ENCODE measurements at regions not wholly inside any gene's neighbourhood (a gene's known extent, or its start where the extent isn't known, plus 50 kb on each side); places are given as distances from the start of the nearest gene placed in this dataset.

DNA sequence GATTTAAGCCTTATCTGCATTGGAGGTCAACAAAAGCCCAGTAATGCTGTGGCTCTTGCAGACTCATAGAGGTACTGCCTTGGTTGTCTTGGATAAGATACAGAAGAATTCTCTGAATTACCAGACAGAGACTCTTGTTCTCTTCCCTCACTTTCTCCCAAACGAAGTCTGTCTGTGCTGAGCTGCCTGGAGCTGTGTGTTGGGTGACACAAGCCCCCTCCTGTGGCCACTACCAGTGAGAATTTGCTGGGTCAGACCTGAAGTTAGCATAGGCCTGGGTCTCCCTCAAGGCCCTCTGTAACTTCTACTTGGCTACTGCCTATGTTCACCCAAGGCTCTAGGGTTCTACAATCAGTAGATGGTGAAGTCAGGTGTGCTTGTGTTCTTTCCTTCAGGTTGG is 413.0 kb downstream of the PCDH20 start:
- Histone ChIP-seq H3K4me3 (no peak overlapping the region), H3K27me3 (no peaks in the 10 kb centered on the region), H3K36me3 (no peaks in the 10 kb centered on the region), H3K9me3 (peaks cover 0 to 11% of the 10 kb centered on the region in 2 donors), H3K27ac (no peak overlapping the region), H3K4me1 (no peaks in the 10 kb centered on the region)
- intact Hi-C loops (cut with DNase I) = no loop called here
- ATAC-seq (no peak), DNase-seq (no peak)
- TF ChIP-seq, protein P1, sequence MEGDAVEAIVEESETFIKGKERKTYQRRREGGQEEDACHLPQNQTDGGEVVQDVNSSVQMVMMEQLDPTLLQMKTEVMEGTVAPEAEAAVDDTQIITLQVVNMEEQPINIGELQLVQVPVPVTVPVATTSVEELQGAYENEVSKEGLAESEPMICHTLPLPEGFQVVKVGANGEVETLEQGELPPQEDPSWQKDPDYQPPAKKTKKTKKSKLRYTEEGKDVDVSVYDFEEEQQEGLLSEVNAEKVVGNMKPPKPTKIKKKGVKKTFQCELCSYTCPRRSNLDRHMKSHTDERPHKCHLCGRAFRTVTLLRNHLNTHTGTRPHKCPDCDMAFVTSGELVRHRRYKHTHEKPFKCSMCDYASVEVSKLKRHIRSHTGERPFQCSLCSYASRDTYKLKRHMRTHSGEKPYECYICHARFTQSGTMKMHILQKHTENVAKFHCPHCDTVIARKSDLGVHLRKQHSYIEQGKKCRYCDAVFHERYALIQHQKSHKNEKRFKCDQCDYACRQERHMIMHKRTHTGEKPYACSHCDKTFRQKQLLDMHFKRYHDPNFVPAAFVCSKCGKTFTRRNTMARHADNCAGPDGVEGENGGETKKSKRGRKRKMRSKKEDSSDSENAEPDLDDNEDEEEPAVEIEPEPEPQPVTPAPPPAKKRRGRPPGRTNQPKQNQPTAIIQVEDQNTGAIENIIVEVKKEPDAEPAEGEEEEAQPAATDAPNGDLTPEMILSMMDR (IDR thresholded peaks at IDR 0.05) = no peak

DNA sequence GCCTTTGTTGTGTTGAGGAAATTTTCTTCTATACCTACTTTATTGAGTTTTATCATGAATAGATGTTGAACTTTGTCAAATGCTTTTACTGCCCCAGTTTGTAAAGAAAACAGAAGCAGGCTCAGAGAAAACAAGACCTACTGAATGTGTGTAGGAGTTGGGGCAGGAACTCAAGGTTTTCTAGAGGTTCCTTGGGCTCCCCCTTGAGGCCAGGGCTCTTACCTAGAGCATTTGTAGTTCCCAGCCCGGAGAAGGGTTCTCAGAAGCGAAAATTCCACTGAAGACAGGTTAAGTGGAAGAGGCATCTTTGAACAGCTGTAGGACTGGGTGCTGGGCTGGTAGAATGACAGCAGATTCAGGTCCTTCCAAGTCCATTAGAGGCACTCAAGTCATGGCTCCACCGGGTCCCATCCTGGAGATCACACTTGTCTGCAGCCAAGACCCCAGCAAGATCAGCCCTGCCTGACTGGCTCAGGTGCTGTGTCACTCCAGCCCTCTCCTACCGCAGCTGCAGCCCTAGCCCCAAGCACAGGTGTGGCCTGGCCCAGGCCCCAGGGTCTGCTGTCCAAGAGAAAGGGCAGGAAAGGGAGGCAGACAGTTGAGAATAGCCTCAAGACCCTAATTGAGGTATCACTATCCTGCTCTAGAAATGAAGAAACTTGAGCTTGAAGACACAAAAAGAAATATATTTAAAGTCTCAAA is 425.5 kb downstream of the PCDH20 start:
- no peaks in the 10 kb centered on the region for H3K9me3 ChIP-seq
- no peak overlapping the region for H3K27ac ChIP-seq
- ATAC-seq (peak; percentile 73), DNase-seq (no peak)
- no peaks in the 10 kb centered on the region for H3K4me1 ChIP-seq
- no peak overlapping the region for H3K4me3 ChIP-seq
- TF ChIP-seq, protein P1 (IDR thresholded peaks at IDR 0.05) = no peak
- intact Hi-C loops (cut with DNase I) = no loop called here
- no peaks in the 10 kb centered on the region for H3K36me3 ChIP-seq
- no peaks in the 10 kb centered on the region for H3K27me3 ChIP-seq

DNA sequence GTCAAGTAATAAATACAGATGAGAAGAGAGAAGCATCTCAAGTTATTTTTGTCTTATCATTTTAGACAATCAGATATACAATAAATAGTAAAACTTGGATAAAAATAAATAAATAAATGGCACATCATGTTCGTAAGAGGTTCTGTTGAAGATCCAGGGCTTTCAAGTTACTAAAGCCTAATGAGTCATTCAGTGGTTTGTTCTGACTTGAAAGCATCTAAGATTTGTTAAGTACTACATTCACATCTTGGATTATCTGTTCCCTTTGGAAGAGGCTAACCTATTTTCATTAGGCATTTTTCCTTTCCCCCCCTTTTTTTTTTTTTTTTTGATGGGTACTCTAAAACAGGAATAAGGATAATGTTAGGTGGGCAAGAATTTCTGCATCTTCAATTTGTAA is 429.3 kb downstream of the PCDH20 start:
- H3K27ac ChIP-seq = no peak overlapping the region
- ATAC-seq (no peak), DNase-seq (no peak)
- no peaks in the 10 kb centered on the region for H3K36me3 ChIP-seq
- intact Hi-C loops (cut with DNase I) = no loop called here
- no peaks in the 10 kb centered on the region for H3K4me1 ChIP-seq
- peaks cover 0 to 4% of the 10 kb centered on the region in 2 donors for H3K9me3 ChIP-seq
- TF ChIP-seq, protein P1 (IDR thresholded peaks at IDR 0.05) = no peak
- H3K4me3 ChIP-seq = no peak overlapping the region
- H3K27me3 ChIP-seq = no peaks in the 10 kb centered on the region

DNA sequence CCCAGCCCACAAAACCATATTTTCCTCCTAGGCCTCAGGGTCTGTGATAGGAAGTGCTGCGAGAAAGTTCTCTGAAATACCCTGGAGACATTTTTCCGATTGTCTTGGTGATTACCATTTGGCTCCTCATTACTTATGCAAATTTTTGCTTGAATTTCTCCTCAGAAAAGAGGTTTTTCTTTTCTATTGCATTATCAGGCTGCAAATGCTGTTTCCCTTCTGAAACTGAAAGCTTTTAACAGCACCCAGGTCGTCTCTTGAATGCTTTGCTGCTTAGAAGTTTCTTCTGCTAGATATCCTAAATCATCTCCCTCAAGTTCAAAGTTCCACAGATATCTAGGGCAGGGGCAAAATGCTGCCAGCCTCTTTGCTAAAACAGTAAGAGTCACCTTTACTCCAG is 434.2 kb downstream of the PCDH20 start:
- TF ChIP-seq, protein P1 (IDR thresholded peaks at IDR 0.05) = no peak
- H3K4me3 ChIP-seq = no peak overlapping the region
- DNase-seq = no peak
- H3K36me3 ChIP-seq = no peaks in the 10 kb centered on the region
- H3K9me3 ChIP-seq = peaks cover 0 to 23% of the 10 kb centered on the region in 2 donors
- no peaks in the 10 kb centered on the region for H3K4me1 ChIP-seq
- intact Hi-C loops (cut with DNase I) = no loop called here
- H3K27ac ChIP-seq = no peak overlapping the region
- H3K27me3 ChIP-seq = no peaks in the 10 kb centered on the region
- no peak for ATAC-seq

DNA sequence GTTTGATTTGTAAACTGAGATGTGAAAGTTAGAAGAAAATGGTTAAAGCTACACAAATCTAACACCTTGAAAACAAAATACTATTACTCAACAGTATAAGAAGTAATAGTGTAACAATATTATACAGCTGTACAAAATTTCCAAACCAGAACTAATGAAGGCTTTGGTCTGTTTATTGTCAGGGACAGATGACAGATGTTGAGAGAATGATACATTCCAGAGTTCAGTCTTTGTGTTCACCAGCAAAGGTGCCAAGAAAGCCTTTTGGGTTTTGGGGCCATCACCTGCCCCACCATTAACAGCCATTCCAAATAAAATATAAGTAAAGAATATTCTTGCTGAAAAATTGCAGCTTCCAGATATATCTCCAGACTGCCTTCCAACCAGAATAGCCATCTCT is 439.3 kb downstream of the PCDH20 start:
- TF ChIP-seq, protein P1 (IDR thresholded peaks at IDR 0.05) = no peak
- DNase-seq = no peak
- H3K4me1 ChIP-seq = no peaks in the 10 kb centered on the region
- H3K27ac ChIP-seq = no peak overlapping the region
- no peaks in the 10 kb centered on the region for H3K27me3 ChIP-seq
- H3K4me3 ChIP-seq = no peak overlapping the region
- ATAC-seq = no peak
- intact Hi-C loops (cut with DNase I) = no loop called here
- peaks cover 0 to 24% of the 10 kb centered on the region in 2 donors for H3K9me3 ChIP-seq
- no peaks in the 10 kb centered on the region for H3K36me3 ChIP-seq

All from left lung (tissue), 4 donors.